ENCODE measurements at regions not wholly inside any gene's neighbourhood (a gene's known extent, or its start where the extent isn't known, plus 50 kb on each side); places are given as distances from the start of the nearest gene placed in this dataset.

- DNase-seq = no peak
Measured at GRCh38 chr3:30269751-30270445, 336.5 kb upstream of the TGFBR2 start.

GRCh38 chr3:30271781-30272180, 334.6 kb upstream of the TGFBR2 start:
- peak; percentile 11 for DNase-seq

- no peak for DNase-seq
Measured at GRCh38 chr3:30273304-30274072, 332.9 kb upstream of the TGFBR2 start.

GRCh38 chr3:30277494-30277893, 328.9 kb upstream of the TGFBR2 start:
- DNase-seq = no peak

GRCh38 chr3:30281526-30281925, 324.9 kb upstream of the TGFBR2 start:
- peak; percentile 3 for DNase-seq

GRCh38 chr3:30282154-30282696, 324.2 kb upstream of the TGFBR2 start:
- no peak for DNase-seq

GRCh38 chr3:30285188-30286006, 321.0 kb upstream of the TGFBR2 start:
- no peak for DNase-seq

GRCh38 chr3:30286007-30286669, 320.3 kb upstream of the TGFBR2 start:
- DNase-seq = no peak

GRCh38 chr3:30286811-30287210, 319.6 kb upstream of the TGFBR2 start:
- no peak for DNase-seq

- no peak for DNase-seq
Measured at GRCh38 chr3:30288830-30289229, 317.6 kb upstream of the TGFBR2 start.

GRCh38 chr3:30289324-30289723, 317.1 kb upstream of the TGFBR2 start:
- no peak for DNase-seq

GRCh38 chr3:30289766-30290165, 316.6 kb upstream of the TGFBR2 start:
- DNase-seq = no peak

- no peak for DNase-seq
Measured at GRCh38 chr3:30290479-30290878, 315.9 kb upstream of the TGFBR2 start.

GRCh38 chr3:30292192-30292893, 314.1 kb upstream of the TGFBR2 start:
- no peak for DNase-seq

GRCh38 chr3:30293621-30294240, 312.7 kb upstream of the TGFBR2 start:
- DNase-seq = no peak

GRCh38 chr3:30294241-30294667, 312.1 kb upstream of the TGFBR2 start:
- no peak for DNase-seq

GRCh38 chr3:30297112-30297511, 309.3 kb upstream of the TGFBR2 start:
- no peak for DNase-seq

- DNase-seq = no peak
Measured at GRCh38 chr3:30299674-30300385, 306.6 kb upstream of the TGFBR2 start.

- DNase-seq = no peak
Measured at GRCh38 chr3:30300809-30301208, 305.6 kb upstream of the TGFBR2 start.

- no peak for DNase-seq
Measured at GRCh38 chr3:30302027-30302426, 304.4 kb upstream of the TGFBR2 start.

GRCh38 chr3:30303770-30304169, 302.6 kb upstream of the TGFBR2 start:
- no peak for DNase-seq

All from NCI-H2171 treated with DMSO at 0.1 percent for 48 hours (cell line).